Mesenchymal stem cell (in vitro differentiated cells and primary cell): ENCODE measurements at regions not wholly inside any gene's neighbourhood (a gene's known extent, or its start where the extent isn't known, plus 50 kb on each side); places are given as distances from the start of the nearest gene placed in this dataset.
"Not testable (repeated sequence)": the region's sequence is repeated elsewhere in the genome, so short reads cannot be mapped to it uniquely, and the experiment has no call there.

ENCODE experiments used
- DNase-seq: peaks from one replicate; pipeline ENCODE4 v3.0.0-alpha.2; 2013
- H2AFZ ChIP-seq: one replicate; pipeline ENCODE4 v1.6.1; 2013; ENCODE audit warnings: low read depth, mild to moderate bottlenecking, control low read depth, inconsistent platforms, low read length, moderate library complexity
- H2AK5ac ChIP-seq: 2 replicates; pipeline ENCODE4 v1.6.1; 2013; ENCODE audit warnings: low read length, moderate library complexity, mild to moderate bottlenecking, inconsistent platforms; ENCODE audit not compliant: severe bottlenecking
- H2BK120ac ChIP-seq: one replicate; pipeline ENCODE4 v1.6.1; 2013; ENCODE audit warnings: low read depth, mild to moderate bottlenecking, inconsistent platforms, low read length, moderate library complexity
- H2BK12ac ChIP-seq, 2 experiments: one replicate each; pipeline ENCODE4 v1.6.1; 2013; ENCODE audit warnings: inconsistent platforms in 2 of 2, low read length in 2 of 2, mild to moderate bottlenecking in 2 of 2, moderate library complexity in 2 of 2, control low read depth in 1 of 2
- H2BK15ac ChIP-seq: one replicate; pipeline ENCODE4 v1.6.1; 2013; ENCODE audit warnings: mild to moderate bottlenecking, low read depth, inconsistent platforms; ENCODE audit not compliant: poor library complexity, severe bottlenecking
- H2BK5ac ChIP-seq: 2 replicates; pipeline ENCODE4 v1.6.1; 2013; ENCODE audit warnings: low read depth, mild to moderate bottlenecking, low read length, control low read depth, inconsistent platforms; ENCODE audit not compliant: poor library complexity, severe bottlenecking
- H3K14ac ChIP-seq, 2 experiments: one replicate each; pipeline ENCODE4 v1.6.1; 2013; ENCODE audit warnings: inconsistent platforms in 2 of 2, low read length in 2 of 2, control low read depth in 1 of 2, mild to moderate bottlenecking in 1 of 2, moderate library complexity in 1 of 2
- H3K18ac ChIP-seq, 2 experiments: one replicate each; pipeline ENCODE4 v1.6.1; 2013; ENCODE audit warnings: inconsistent platforms in 2 of 2, low read length in 2 of 2, control low read depth in 1 of 2, low read depth in 1 of 2, mild to moderate bottlenecking in 1 of 2
- H3K23ac ChIP-seq, 2 experiments: one replicate each; pipeline ENCODE4 v1.6.1; 2013; ENCODE audit warnings: inconsistent platforms in 2 of 2, low read length in 2 of 2, mild to moderate bottlenecking in 2 of 2, moderate library complexity in 2 of 2, control low read depth in 1 of 2
- H3K27ac ChIP-seq: 2 replicates; pipeline ENCODE4 v1.5.1; 2013; ENCODE audit warnings: mild to moderate bottlenecking, moderate library complexity, low read length, control low read depth, inconsistent platforms; ENCODE audit not compliant: poor library complexity, severe bottlenecking
- H3K27me3 ChIP-seq, 2 experiments: 2 replicates each; pipeline versions ENCODE4 v1.6.1 to v1.7.0; 2013; ENCODE audit warnings: low read length in 2 of 2, mild to moderate bottlenecking in 2 of 2, moderate library complexity in 2 of 2, control low read depth in 1 of 2, inconsistent platforms in 1 of 2; ENCODE audit not compliant: control insufficient read depth in 1 of 2, insufficient read depth in 1 of 2
- H3K36me3 ChIP-seq, 2 experiments: 2 replicates each; pipeline versions ENCODE4 v1.6.1 to v1.7.0; 2013; ENCODE audit warnings: low read length in 2 of 2, control low read depth in 1 of 2, inconsistent platforms in 1 of 2, low read depth in 1 of 2, mild to moderate bottlenecking in 1 of 2; ENCODE audit not compliant: insufficient read depth in 2 of 2, control insufficient read depth in 1 of 2
- H3K4ac ChIP-seq, 2 experiments: one replicate each; pipeline ENCODE4 v1.6.1; 2013; ENCODE audit warnings: inconsistent platforms in 2 of 2, low read length in 2 of 2, mild to moderate bottlenecking in 2 of 2, moderate library complexity in 2 of 2, control low read depth in 1 of 2, low read depth in 1 of 2
- H3K4me1 ChIP-seq: 2 replicates; pipeline ENCODE4 v1.6.1; 2013; ENCODE audit warnings: low read depth, low read length, control low read depth; ENCODE audit not compliant: control insufficient read depth, insufficient read depth
- H3K4me2 ChIP-seq: 2 replicates; pipeline ENCODE4 v1.6.1; 2013; ENCODE audit warnings: low read length, mild to moderate bottlenecking, inconsistent platforms; ENCODE audit not compliant: poor library complexity, severe bottlenecking
- H3K4me3 ChIP-seq, 2 experiments: 2 replicates each; pipeline versions ENCODE4 v1.5.1 to v1.7.0; 2013; ENCODE audit warnings: low read length in 2 of 2, mild to moderate bottlenecking in 2 of 2, control low read depth in 1 of 2, low read depth in 1 of 2; ENCODE audit not compliant: insufficient read depth in 1 of 2
- H3K79me1 ChIP-seq: replicated peaks from 2 replicates; pipeline ENCODE4 v1.6.1; 2013; ENCODE audit warnings: mild to moderate bottlenecking, control low read depth, low read length, inconsistent platforms; ENCODE audit not compliant: poor library complexity, severe bottlenecking
- H3K9ac ChIP-seq: 2 replicates; pipeline ENCODE4 v1.7.0; 2013; ENCODE audit warnings: mild to moderate bottlenecking, low read length, moderate library complexity
- H3K9me3 ChIP-seq: 2 replicates; pipeline ENCODE4 v1.7.0; 2013; ENCODE audit warnings: mild to moderate bottlenecking, low read length; ENCODE audit not compliant: control insufficient read depth
- H4K8ac ChIP-seq: one replicate; pipeline ENCODE4 v1.6.1; 2013; ENCODE audit warnings: inconsistent platforms, mild to moderate bottlenecking, low read length, moderate library complexity
- H4K91ac ChIP-seq: one replicate; pipeline ENCODE4 v1.6.1; 2013; ENCODE audit warnings: mild to moderate bottlenecking, low read length, inconsistent platforms
- WGBS: methylation state at CpG from one replicate; pipeline ENCODE4 v1.1.7; 2013; ENCODE audit warnings: mixed read lengths; 5-methylcytosine and 5-hydroxymethylcytosine counted together

- H2AK5ac ChIP-seq: no peak overlapping the region
- H3K4me1 ChIP-seq: no peaks in the 10 kb centered on the region
- no peak overlapping the region for H2AFZ ChIP-seq
- no peak overlapping the region for H3K18ac ChIP-seq
- H3K4ac ChIP-seq: no peak overlapping the region
- no peak overlapping the region for H3K23ac ChIP-seq
- no peak overlapping the region for H4K91ac ChIP-seq
- H2BK5ac ChIP-seq: no peak overlapping the region
- no peak overlapping the region for H3K14ac ChIP-seq
- no peak overlapping the region for H3K4me2 ChIP-seq
- 79% methylated on average over 2 of the region's 2 CpGs for whole genome bisulfite sequencing
- no peaks in the 10 kb centered on the region for H3K36me3 ChIP-seq
- no peak overlapping the region for H2BK12ac ChIP-seq
- H3K4me3 ChIP-seq: no peak overlapping the region
- no peak overlapping the region for H4K8ac ChIP-seq
- H3K9ac ChIP-seq: no peak overlapping the region
- no peak overlapping the region for H2BK120ac ChIP-seq
- H3K79me1 ChIP-seq: no peaks in the 10 kb centered on the region
- peaks cover 7% of the 10 kb centered on the region for H3K9me3 ChIP-seq
- no peak overlapping the region for H2BK15ac ChIP-seq
- H3K27me3 ChIP-seq: no peaks in the 10 kb centered on the region
- DNase-seq: no peak
- no peak overlapping the region for H3K27ac ChIP-seq
Measured at GRCh38 chr4:104272966-104273365, 221.7 kb downstream of the CXXC4 start.

- H3K36me3 ChIP-seq, H3K9ac ChIP-seq, H2BK120ac ChIP-seq, DNase-seq, H3K27ac ChIP-seq, H3K18ac ChIP-seq, H3K27me3 ChIP-seq, H3K14ac ChIP-seq, H3K4me3 ChIP-seq, H4K91ac ChIP-seq, H2BK15ac ChIP-seq, H2BK5ac ChIP-seq, H2AK5ac ChIP-seq, H3K23ac ChIP-seq, H3K4me2 ChIP-seq, H3K4me1 ChIP-seq, H3K4ac ChIP-seq, H3K79me1 ChIP-seq, H2AFZ ChIP-seq, H4K8ac ChIP-seq, H2BK12ac ChIP-seq: not testable (repeated sequence)
- 86% methylated on average over 2 of the region's 5 CpGs for WGBS
- H3K9me3 ChIP-seq: peaks cover 11% of the 10 kb centered on the region
Measured at GRCh38 chr4:104269603-104270002, 225.1 kb downstream of the CXXC4 start.

GRCh38 chr4:104263100-104263499 lies 231.6 kb downstream of the CXXC4 start:
- Histone ChIP-seq H3K9me3 (peaks cover 22% of the 10 kb centered on the region), H3K9ac (no peak overlapping the region), H3K4me2 (no peak overlapping the region), H2BK15ac (no peak overlapping the region), H2AFZ (no peak overlapping the region), H3K4me1 (no peaks in the 10 kb centered on the region), H3K36me3 (no peaks in the 10 kb centered on the region), H3K27ac (no peak overlapping the region), H3K18ac (no peak overlapping the region), H3K14ac (no peak overlapping the region), H2BK5ac (no peak overlapping the region), H3K4me3 (no peak overlapping the region), H4K8ac (no peak overlapping the region), H3K4ac (no peak overlapping the region), H2BK12ac (no peak overlapping the region), H4K91ac (no peak overlapping the region), H3K23ac (no peak overlapping the region), H3K27me3 (no peaks in the 10 kb centered on the region), H2AK5ac (no peak overlapping the region), H2BK120ac (no peak overlapping the region), H3K79me1 (no peaks in the 10 kb centered on the region)
- no peak for DNase-seq
- 91% methylated on average over 2 of the region's 3 CpGs for WGBS

- H2AK5ac ChIP-seq: no peak overlapping the region
- no peak overlapping the region for H4K91ac ChIP-seq
- no peak overlapping the region for H3K4me2 ChIP-seq
- H2AFZ ChIP-seq: no peak overlapping the region
- no peak overlapping the region for H3K4me3 ChIP-seq
- H3K27me3 ChIP-seq: no peaks in the 10 kb centered on the region
- peaks cover 22% of the 10 kb centered on the region for H3K9me3 ChIP-seq
- no peak overlapping the region for H3K14ac ChIP-seq
- H2BK15ac ChIP-seq: no peak overlapping the region
- H3K27ac ChIP-seq: no peak overlapping the region
- no peak overlapping the region for H3K4ac ChIP-seq
- no peak overlapping the region for H4K8ac ChIP-seq
- H3K4me1 ChIP-seq: no peaks in the 10 kb centered on the region
- no peak overlapping the region for H3K9ac ChIP-seq
- no peak overlapping the region for H3K23ac ChIP-seq
- H2BK120ac ChIP-seq: no peak overlapping the region
- no peak overlapping the region for H3K18ac ChIP-seq
- no peak for DNase-seq
- H3K36me3 ChIP-seq: no peaks in the 10 kb centered on the region
- H2BK5ac ChIP-seq: no peak overlapping the region
- no CpG with 5 or more reads among the region's 2 CpGs for WGBS
- no peak overlapping the region for H2BK12ac ChIP-seq
- H3K79me1 ChIP-seq: no peaks in the 10 kb centered on the region
Measured at GRCh38 chr4:104262678-104263077, 232.0 kb downstream of the CXXC4 start.
